ENCODE measurements at regions not wholly inside any gene's neighbourhood (a gene's known extent, or its start where the extent isn't known, plus 50 kb on each side); places are given as distances from the start of the nearest gene placed in this dataset.

GRCh38 chr13:47408546-47409319, 511.9 kb upstream of the HTR2A start:
- Histone ChIP-seq H4K20me1 (ENCODE audit: insufficient read depth, low read length, poor library complexity, severe bottlenecking) (no peaks in the 10 kb centered on the region), H3K9ac (ENCODE audit: low read depth, low read length, poor library complexity, severe bottlenecking) (no peak overlapping the region), H3K4me2 (ENCODE audit: low read depth, low read length, poor library complexity, severe bottlenecking) (no peak overlapping the region), H3K79me2 (ENCODE audit: insufficient read depth, low read length) (no peaks in the 10 kb centered on the region), H3K27me3 (ENCODE audit: insufficient read depth, low read length, poor library complexity, severe bottlenecking) (no peaks in the 10 kb centered on the region), H3K4me1 (ENCODE audit: insufficient read depth, low read length, poor library complexity, severe bottlenecking) (no peaks in the 10 kb centered on the region), H3K9me3 (ENCODE audit: insufficient read depth, low read depth, low read length) (no peaks in the 10 kb centered on the region), H3F3A (ENCODE audit: low read depth) (no peaks in the 10 kb centered on the region), H2AFZ (ENCODE audit: low read length) (no peak overlapping the region), H3K4me3 (ENCODE audit: low read length, poor library complexity, severe bottlenecking) (no peak overlapping the region), H3K36me3 (ENCODE audit: insufficient read depth, low read length) (no peaks in the 10 kb centered on the region), H3K9me2 (replicated peaks; ENCODE audit: low read depth, low read length) (no peaks in the 10 kb centered on the region)
- no peak for TF ChIP-seq EZH2phosphoT487 (IDR thresholded peaks at IDR 0.05; ENCODE audit: borderline replicate concordance)
- no peak for TF ChIP-seq CTCF (conservative IDR thresholded peaks at IDR 0.05; ENCODE audit: low read length)

- no peaks in the 10 kb centered on the region for H4K20me1 ChIP-seq (ENCODE audit: insufficient read depth, low read length, poor library complexity, severe bottlenecking)
- no peaks in the 10 kb centered on the region for H3K36me3 ChIP-seq (ENCODE audit: insufficient read depth, low read length)
- H3K9me2 ChIP-seq (replicated peaks; ENCODE audit: low read depth, low read length): no peaks in the 10 kb centered on the region
- H3K27me3 ChIP-seq (ENCODE audit: insufficient read depth, low read length, poor library complexity, severe bottlenecking): no peaks in the 10 kb centered on the region
- H3K79me2 ChIP-seq (ENCODE audit: insufficient read depth, low read length): no peaks in the 10 kb centered on the region
- H2AFZ ChIP-seq (ENCODE audit: low read length): no peak overlapping the region
- H3K4me1 ChIP-seq (ENCODE audit: insufficient read depth, low read length, poor library complexity, severe bottlenecking): no peaks in the 10 kb centered on the region
- no peak overlapping the region for H3K9ac ChIP-seq (ENCODE audit: low read depth, low read length, poor library complexity, severe bottlenecking)
- no peak overlapping the region for H3K4me2 ChIP-seq (ENCODE audit: low read depth, low read length, poor library complexity, severe bottlenecking)
- TF ChIP-seq EZH2phosphoT487 (IDR thresholded peaks at IDR 0.05; ENCODE audit: borderline replicate concordance): no peak
- TF ChIP-seq CTCF (conservative IDR thresholded peaks at IDR 0.05; ENCODE audit: low read length): no peak
- no peak overlapping the region for H3K4me3 ChIP-seq (ENCODE audit: low read length, poor library complexity, severe bottlenecking)
- H3F3A ChIP-seq (ENCODE audit: low read depth): no peaks in the 10 kb centered on the region
- H3K9me3 ChIP-seq (ENCODE audit: insufficient read depth, low read depth, low read length): no peaks in the 10 kb centered on the region
Observed at GRCh38 chr13:47407808-47408207, 511.0 kb upstream of the HTR2A start.

- Histone ChIP-seq H3K36me3 (ENCODE audit: insufficient read depth, low read length) (no peaks in the 10 kb centered on the region), H3K79me2 (ENCODE audit: insufficient read depth, low read length) (no peaks in the 10 kb centered on the region), H3K4me3 (ENCODE audit: low read length, poor library complexity, severe bottlenecking) (no peak overlapping the region), H3K27me3 (ENCODE audit: insufficient read depth, low read length, poor library complexity, severe bottlenecking) (no peaks in the 10 kb centered on the region), H3K4me2 (ENCODE audit: low read depth, low read length, poor library complexity, severe bottlenecking) (no peak overlapping the region), H3K9ac (ENCODE audit: low read depth, low read length, poor library complexity, severe bottlenecking) (no peak overlapping the region), H3K9me2 (replicated peaks; ENCODE audit: low read depth, low read length) (no peaks in the 10 kb centered on the region), H3K4me1 (ENCODE audit: insufficient read depth, low read length, poor library complexity, severe bottlenecking) (no peaks in the 10 kb centered on the region), H3F3A (ENCODE audit: low read depth) (no peaks in the 10 kb centered on the region), H3K9me3 (ENCODE audit: insufficient read depth, low read depth, low read length) (no peaks in the 10 kb centered on the region), H4K20me1 (ENCODE audit: insufficient read depth, low read length, poor library complexity, severe bottlenecking) (no peaks in the 10 kb centered on the region), H2AFZ (ENCODE audit: low read length) (no peak overlapping the region)
- no peak for TF ChIP-seq EZH2phosphoT487 (IDR thresholded peaks at IDR 0.05; ENCODE audit: borderline replicate concordance)
Observed at GRCh38 chr13:47399599-47399998, 502.7 kb upstream of the HTR2A start.

- Histone ChIP-seq H3K9me2 (replicated peaks; ENCODE audit: low read depth, low read length) (no peaks in the 10 kb centered on the region), H3K4me1 (ENCODE audit: insufficient read depth, low read length, poor library complexity, severe bottlenecking) (no peaks in the 10 kb centered on the region), H3K4me2 (ENCODE audit: low read depth, low read length, poor library complexity, severe bottlenecking) (no peak overlapping the region), H3K4me3 (ENCODE audit: low read length, poor library complexity, severe bottlenecking) (no peak overlapping the region), H3F3A (ENCODE audit: low read depth) (no peaks in the 10 kb centered on the region), H3K79me2 (ENCODE audit: insufficient read depth, low read length) (no peaks in the 10 kb centered on the region), H3K9ac (ENCODE audit: low read depth, low read length, poor library complexity, severe bottlenecking) (no peak overlapping the region), H3K36me3 (ENCODE audit: insufficient read depth, low read length) (no peaks in the 10 kb centered on the region), H2AFZ (ENCODE audit: low read length) (no peak overlapping the region), H3K9me3 (ENCODE audit: insufficient read depth, low read depth, low read length) (no peaks in the 10 kb centered on the region), H4K20me1 (ENCODE audit: insufficient read depth, low read length, poor library complexity, severe bottlenecking) (no peaks in the 10 kb centered on the region), H3K27me3 (ENCODE audit: insufficient read depth, low read length, poor library complexity, severe bottlenecking) (no peaks in the 10 kb centered on the region)
- TF ChIP-seq EZH2phosphoT487 (IDR thresholded peaks at IDR 0.05; ENCODE audit: borderline replicate concordance): no peak
- TF ChIP-seq CTCF (conservative IDR thresholded peaks at IDR 0.05; ENCODE audit: low read length): no peak
Observed at GRCh38 chr13:47397739-47398138, 500.9 kb upstream of the HTR2A start.

Data from Loucy (cell line).